Neural cell (in vitro differentiated cells): ENCODE measurements at regions not wholly inside any gene's neighbourhood (a gene's known extent, or its start where the extent isn't known, plus 50 kb on each side); places are given as distances from the start of the nearest gene placed in this dataset.

Source experiments
- H2AFZ ChIP-seq: fragments of 200-600, 300-800 bp; sonication (generic), shearing (Covaris generic); 2 replicates; pipeline ENCODE4 v1.6.0; 2014; ENCODE audit warnings: low read depth, mild to moderate bottlenecking, antibody characterized with exemption, low read length, moderate library complexity
- H3F3A ChIP-seq: fragments of 200-600 bp; shearing (Covaris generic); 2 replicates; pipeline ENCODE4 v1.6.1; 2016; ENCODE audit warnings: mild to moderate bottlenecking, moderate library complexity, mixed read lengths, antibody characterized with exemption, low read length; ENCODE audit not compliant: insufficient read depth, poor library complexity, severe bottlenecking
- H3K27ac ChIP-seq: fragments of 200-600, 300-800 bp; sonication (generic), shearing (Covaris generic); 2 replicates; pipeline ENCODE4 v1.5.1; 2014; ENCODE audit warnings: mild to moderate bottlenecking, low read length, moderate library complexity
- H3K27me3 ChIP-seq: fragments of 300-800, 200-600 bp; sonication (generic), shearing (Covaris generic); 2 replicates; pipeline ENCODE4 v1.6.0; 2014; ENCODE audit warnings: mild to moderate bottlenecking, low read depth, low read length, moderate library complexity; ENCODE audit not compliant: insufficient read depth
- H3K36me3 ChIP-seq: fragments of 300-800, 200-600 bp; sonication (generic), shearing (Covaris generic); 2 replicates; pipeline ENCODE4 v1.5.1; 2014; ENCODE audit warnings: mild to moderate bottlenecking, antibody characterized with exemption, low read length, moderate library complexity; ENCODE audit not compliant: insufficient read depth
- H3K4me2 ChIP-seq: fragments of 300-800, 200-600 bp; sonication (generic), shearing (Covaris generic); 2 replicates; pipeline ENCODE4 v1.6.0; 2014; ENCODE audit warnings: mild to moderate bottlenecking, low read length
- H3K4me3 ChIP-seq: fragments of 300-800, 200-600 bp; sonication (generic), shearing (Covaris generic); 2 replicates; pipeline ENCODE4 v1.5.1; 2014; ENCODE audit warnings: mild to moderate bottlenecking, low read length, moderate library complexity
- H3K79me2 ChIP-seq: fragments of 200-600 bp; shearing (Covaris generic); replicated peaks from 2 replicates; pipeline ENCODE4 v1.6.0; 2014; ENCODE audit warnings: mild to moderate bottlenecking, low read length, moderate library complexity; ENCODE audit not compliant: insufficient read depth
- H3K9ac ChIP-seq: fragments of 300-800, 200-600 bp; sonication (generic), shearing (Covaris generic); 2 replicates; pipeline ENCODE4 v1.6.1; 2016; ENCODE audit warnings: mild to moderate bottlenecking, low read length, mixed read lengths
- H3K9me2 ChIP-seq: fragments of 200-600 bp; shearing (Covaris generic); 2 replicates; pipeline ENCODE4 v1.6.1; 2016; ENCODE audit warnings: mild to moderate bottlenecking, low read length, mixed read lengths; ENCODE audit not compliant: insufficient read depth
- H3K9me3 ChIP-seq: fragments of 200-600, 300-800 bp; sonication (generic), shearing (Covaris generic); 2 replicates; pipeline ENCODE4 v1.6.1; 2016; ENCODE audit warnings: mild to moderate bottlenecking, mixed run types, low read length, moderate library complexity, mixed read lengths
- H4K20me1 ChIP-seq: fragments of 200-600 bp; shearing (Covaris generic); 2 replicates; pipeline ENCODE4 v1.6.1; 2016; ENCODE audit warnings: mild to moderate bottlenecking, mixed run types; ENCODE audit not compliant: insufficient read depth
- EP300 ChIP-seq: fragments of 450-650 bp; conservative IDR thresholded peaks from 2 replicates; pipeline ENCODE4 v1.6.1; 2014; ENCODE audit warnings: antibody characterized with exemption, mild to moderate bottlenecking, moderate library complexity; ENCODE audit not compliant: poor library complexity, severe bottlenecking
- EZH2 ChIP-seq: fragments of 200-600, 300-800 bp; shearing (Covaris generic), sonication (generic); IDR thresholded peaks from 2 replicates; pipeline ENCODE4 v1.6.1; 2014; ENCODE audit warnings: antibody characterized with exemption, low read length, borderline replicate concordance, mild to moderate bottlenecking; ENCODE audit not compliant: insufficient read depth, poor library complexity, severe bottlenecking
- MXI1 ChIP-seq: fragments of 450-650 bp; conservative IDR thresholded peaks from 2 replicates; pipeline ENCODE4 v1.6.1; 2014; ENCODE audit warnings: antibody characterized with exemption, mild to moderate bottlenecking; ENCODE audit not compliant: poor library complexity, severe bottlenecking
- POLR2AphosphoS5 ChIP-seq: IDR thresholded peaks from 2 replicates; pipeline ENCODE4 v1.6.1; 2012
- RAD21 ChIP-seq: fragments of 450-650 bp; conservative IDR thresholded peaks from 2 replicates; pipeline ENCODE4 v1.6.1; 2014; ENCODE audit warnings: antibody characterized with exemption, mild to moderate bottlenecking, moderate library complexity
- SMC3 ChIP-seq: fragments of 450-650 bp; conservative IDR thresholded peaks from 2 replicates; pipeline ENCODE4 v1.6.1; 2014; ENCODE audit warnings: antibody characterized with exemption, mild to moderate bottlenecking, moderate library complexity; ENCODE audit not compliant: poor library complexity
- TAF1 ChIP-seq: IDR thresholded peaks from 2 replicates; pipeline ENCODE4 v1.6.1; 2012; ENCODE audit warnings: low read depth
- TF ChIP-seq, protein P1 (sequence below): IDR thresholded peaks from 2 replicates; pipeline ENCODE4 v1.6.1; 2012; ENCODE audit warnings: borderline replicate concordance
- TF ChIP-seq, protein P2 (sequence below): fragments of 450-650 bp; IDR thresholded peaks from 2 replicates; pipeline ENCODE4 v1.5.1; 2014; ENCODE audit warnings: antibody characterized with exemption, mild to moderate bottlenecking, moderate library complexity; ENCODE audit not compliant: poor library complexity, severe bottlenecking

DNA sequence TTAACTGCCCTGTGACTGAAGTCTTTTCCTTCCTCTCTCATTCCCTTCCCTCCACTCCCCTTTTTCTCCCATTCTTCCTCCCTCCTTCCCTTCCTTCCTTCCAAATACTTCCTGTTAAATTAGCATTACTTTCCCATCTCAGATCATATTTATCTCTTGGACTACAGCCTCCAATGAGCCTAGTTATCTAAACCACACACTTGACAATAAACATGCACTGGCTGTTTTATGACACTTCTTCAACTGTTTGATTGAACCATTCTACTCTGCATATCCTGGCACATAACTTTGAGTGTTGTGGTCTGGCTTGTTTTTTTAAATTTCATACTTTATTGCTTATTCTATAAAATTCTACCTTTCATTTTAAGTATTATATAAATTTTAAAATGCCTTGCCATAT lies 1860.8 kb upstream of the LRRTM1 start:
- no peaks in the 10 kb centered on the region for H3K9me3 ChIP-seq
- no peaks in the 10 kb centered on the region for H3K9me2 ChIP-seq
- no peaks in the 10 kb centered on the region for H3K27me3 ChIP-seq
- no peak overlapping the region for H3K27ac ChIP-seq
- H3K4me3 ChIP-seq, result no peak overlapping the region
- TF ChIP-seq POLR2AphosphoS5, result no peak
- no peak for TF ChIP-seq MXI1
- no peak for TF ChIP-seq RAD21
- TF ChIP-seq, protein P1, sequence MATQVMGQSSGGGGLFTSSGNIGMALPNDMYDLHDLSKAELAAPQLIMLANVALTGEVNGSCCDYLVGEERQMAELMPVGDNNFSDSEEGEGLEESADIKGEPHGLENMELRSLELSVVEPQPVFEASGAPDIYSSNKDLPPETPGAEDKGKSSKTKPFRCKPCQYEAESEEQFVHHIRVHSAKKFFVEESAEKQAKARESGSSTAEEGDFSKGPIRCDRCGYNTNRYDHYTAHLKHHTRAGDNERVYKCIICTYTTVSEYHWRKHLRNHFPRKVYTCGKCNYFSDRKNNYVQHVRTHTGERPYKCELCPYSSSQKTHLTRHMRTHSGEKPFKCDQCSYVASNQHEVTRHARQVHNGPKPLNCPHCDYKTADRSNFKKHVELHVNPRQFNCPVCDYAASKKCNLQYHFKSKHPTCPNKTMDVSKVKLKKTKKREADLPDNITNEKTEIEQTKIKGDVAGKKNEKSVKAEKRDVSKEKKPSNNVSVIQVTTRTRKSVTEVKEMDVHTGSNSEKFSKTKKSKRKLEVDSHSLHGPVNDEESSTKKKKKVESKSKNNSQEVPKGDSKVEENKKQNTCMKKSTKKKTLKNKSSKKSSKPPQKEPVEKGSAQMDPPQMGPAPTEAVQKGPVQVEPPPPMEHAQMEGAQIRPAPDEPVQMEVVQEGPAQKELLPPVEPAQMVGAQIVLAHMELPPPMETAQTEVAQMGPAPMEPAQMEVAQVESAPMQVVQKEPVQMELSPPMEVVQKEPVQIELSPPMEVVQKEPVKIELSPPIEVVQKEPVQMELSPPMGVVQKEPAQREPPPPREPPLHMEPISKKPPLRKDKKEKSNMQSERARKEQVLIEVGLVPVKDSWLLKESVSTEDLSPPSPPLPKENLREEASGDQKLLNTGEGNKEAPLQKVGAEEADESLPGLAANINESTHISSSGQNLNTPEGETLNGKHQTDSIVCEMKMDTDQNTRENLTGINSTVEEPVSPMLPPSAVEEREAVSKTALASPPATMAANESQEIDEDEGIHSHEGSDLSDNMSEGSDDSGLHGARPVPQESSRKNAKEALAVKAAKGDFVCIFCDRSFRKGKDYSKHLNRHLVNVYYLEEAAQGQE, result no peak
- TF ChIP-seq, protein P2, sequence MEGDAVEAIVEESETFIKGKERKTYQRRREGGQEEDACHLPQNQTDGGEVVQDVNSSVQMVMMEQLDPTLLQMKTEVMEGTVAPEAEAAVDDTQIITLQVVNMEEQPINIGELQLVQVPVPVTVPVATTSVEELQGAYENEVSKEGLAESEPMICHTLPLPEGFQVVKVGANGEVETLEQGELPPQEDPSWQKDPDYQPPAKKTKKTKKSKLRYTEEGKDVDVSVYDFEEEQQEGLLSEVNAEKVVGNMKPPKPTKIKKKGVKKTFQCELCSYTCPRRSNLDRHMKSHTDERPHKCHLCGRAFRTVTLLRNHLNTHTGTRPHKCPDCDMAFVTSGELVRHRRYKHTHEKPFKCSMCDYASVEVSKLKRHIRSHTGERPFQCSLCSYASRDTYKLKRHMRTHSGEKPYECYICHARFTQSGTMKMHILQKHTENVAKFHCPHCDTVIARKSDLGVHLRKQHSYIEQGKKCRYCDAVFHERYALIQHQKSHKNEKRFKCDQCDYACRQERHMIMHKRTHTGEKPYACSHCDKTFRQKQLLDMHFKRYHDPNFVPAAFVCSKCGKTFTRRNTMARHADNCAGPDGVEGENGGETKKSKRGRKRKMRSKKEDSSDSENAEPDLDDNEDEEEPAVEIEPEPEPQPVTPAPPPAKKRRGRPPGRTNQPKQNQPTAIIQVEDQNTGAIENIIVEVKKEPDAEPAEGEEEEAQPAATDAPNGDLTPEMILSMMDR, result no peak
- TF ChIP-seq TAF1, result no peak
- TF ChIP-seq EZH2, result no peak
- no peak for TF ChIP-seq EP300
- no peak for TF ChIP-seq SMC3
- no peak overlapping the region for H2AFZ ChIP-seq
- no peak overlapping the region for H3K9ac ChIP-seq
- no peak overlapping the region for H3K4me2 ChIP-seq
- H3K79me2 ChIP-seq, result no peaks in the 10 kb centered on the region
- no peaks in the 10 kb centered on the region for H4K20me1 ChIP-seq
- no peaks in the 10 kb centered on the region for H3F3A ChIP-seq
- H3K36me3 ChIP-seq, result no peaks in the 10 kb centered on the region

DNA sequence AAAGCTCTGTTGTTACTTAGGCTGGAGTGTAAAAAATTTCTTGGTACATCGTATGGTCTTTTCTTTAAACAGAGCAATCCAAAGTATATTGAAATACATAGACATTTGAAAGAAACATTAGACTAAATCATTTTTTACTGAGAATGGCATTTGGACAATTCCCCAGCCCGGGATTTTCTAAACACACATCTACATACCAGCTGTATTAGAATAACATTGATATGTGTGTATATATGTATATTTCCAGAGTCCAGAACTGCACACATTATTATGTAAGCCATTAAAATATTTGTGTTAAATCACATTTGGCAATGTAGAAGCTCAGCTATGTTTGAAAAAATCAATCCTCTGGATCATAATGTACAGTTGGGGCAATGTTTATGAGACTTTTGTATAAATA lies 1853.6 kb upstream of the LRRTM1 start:
- H3K9me3 ChIP-seq, result no peaks in the 10 kb centered on the region
- TF ChIP-seq EP300, result no peak
- TF ChIP-seq, protein P1, result no peak
- no peak for TF ChIP-seq TAF1
- no peak for TF ChIP-seq RAD21
- no peak for TF ChIP-seq EZH2
- TF ChIP-seq MXI1, result no peak
- no peak for TF ChIP-seq SMC3
- TF ChIP-seq POLR2AphosphoS5, result no peak
- TF ChIP-seq, protein P2, result no peak
- no peaks in the 10 kb centered on the region for H3F3A ChIP-seq

More for the DNA sequence above, 1853.6 kb upstream of the LRRTM1 start:
- Histone ChIP-seq H3K27ac (no peak overlapping the region), H3K9ac (no peak overlapping the region), H3K4me3 (no peak overlapping the region), H3K79me2 (no peaks in the 10 kb centered on the region), H3K36me3 (no peaks in the 10 kb centered on the region), H3K4me2 (no peak overlapping the region), H2AFZ (no peak overlapping the region), H3K9me2 (no peaks in the 10 kb centered on the region), H3K27me3 (no peaks in the 10 kb centered on the region), H4K20me1 (no peaks in the 10 kb centered on the region)
